Inflammatory macrophage (primary cell): ENCODE measurements at regions not wholly inside any gene's neighbourhood (a gene's known extent, or its start where the extent isn't known, plus 50 kb on each side); places are given as distances from the start of the nearest gene placed in this dataset.
A peak's percentile ranks its signal among the peaks of the same experiment; 100 is the strongest.
"Not testable (repeated sequence)": the region's sequence is repeated elsewhere in the genome, so short reads cannot be mapped to it uniquely, and the experiment has no call there.

Source experiments
- DNase-seq, 2 donors: peaks; one replicate each; pipeline ENCODE4 v3.0.0-alpha.2; 2020 to 2022

- peak; percentile 30 to 39 for DNase-seq
Measured at GRCh38 chr2:145757503-145758246, 1237.8 kb upstream of the ZEB2 start.

GRCh38 chr2:145755019-145755837 is 1235.3 kb upstream of the ZEB2 start:
- DNase-seq: no peak

GRCh38 chr2:145753966-145754365 is 1234.0 kb upstream of the ZEB2 start:
- no peak for DNase-seq

GRCh38 chr2:145753041-145753608 is 1233.2 kb upstream of the ZEB2 start:
- no peak for DNase-seq

GRCh38 chr2:145752091-145752806 is 1232.3 kb upstream of the ZEB2 start:
- DNase-seq: peak; percentile 64 to 68

- peak; percentile 89 to 94 for DNase-seq
Measured at GRCh38 chr2:145751629-145752028, 1231.7 kb upstream of the ZEB2 start.

- DNase-seq: no peak
Measured at GRCh38 chr2:145751155-145751554, 1231.2 kb upstream of the ZEB2 start.

- peak in 1 of 2 donors; percentile 43 for DNase-seq
Measured at GRCh38 chr2:145750612-145751011, 1230.7 kb upstream of the ZEB2 start.

GRCh38 chr2:145750144-145750543 is 1230.2 kb upstream of the ZEB2 start:
- DNase-seq: no peak

- no peak for DNase-seq
Measured at GRCh38 chr2:145749556-145749955, 1229.6 kb upstream of the ZEB2 start.

- DNase-seq: no peak
Measured at GRCh38 chr2:145748927-145749326, 1229.0 kb upstream of the ZEB2 start.

- no peak for DNase-seq
Measured at GRCh38 chr2:145747715-145748114, 1227.8 kb upstream of the ZEB2 start.

- not testable (repeated sequence) for DNase-seq
Measured at GRCh38 chr2:145745387-145745721, 1225.4 kb upstream of the ZEB2 start.

- peak in 1 of 2 donors; percentile 31 for DNase-seq
Measured at GRCh38 chr2:145744541-145745386, 1224.8 kb upstream of the ZEB2 start.

GRCh38 chr2:145743011-145743410 is 1223.1 kb upstream of the ZEB2 start:
- DNase-seq: peak; percentile 68

GRCh38 chr2:145741636-145742035 is 1221.7 kb upstream of the ZEB2 start:
- peak in 1 of 2 donors; percentile 51 for DNase-seq

- no peak for DNase-seq
Measured at GRCh38 chr2:145741181-145741580, 1221.3 kb upstream of the ZEB2 start.

GRCh38 chr2:145740302-145740701 is 1220.4 kb upstream of the ZEB2 start:
- DNase-seq: peak in 1 of 2 donors; percentile 41

GRCh38 chr2:145739681-145740080 is 1219.8 kb upstream of the ZEB2 start:
- no peak for DNase-seq

- DNase-seq: no peak
Measured at GRCh38 chr2:145736871-145737270, 1217.0 kb upstream of the ZEB2 start.

- DNase-seq: no peak
Measured at GRCh38 chr2:145731467-145731866, 1211.5 kb upstream of the ZEB2 start.
